ENCODE measurements at regions not wholly inside any gene's neighbourhood (a gene's known extent, or its start where the extent isn't known, plus 50 kb on each side); places are given as distances from the start of the nearest gene placed in this dataset.

DNA sequence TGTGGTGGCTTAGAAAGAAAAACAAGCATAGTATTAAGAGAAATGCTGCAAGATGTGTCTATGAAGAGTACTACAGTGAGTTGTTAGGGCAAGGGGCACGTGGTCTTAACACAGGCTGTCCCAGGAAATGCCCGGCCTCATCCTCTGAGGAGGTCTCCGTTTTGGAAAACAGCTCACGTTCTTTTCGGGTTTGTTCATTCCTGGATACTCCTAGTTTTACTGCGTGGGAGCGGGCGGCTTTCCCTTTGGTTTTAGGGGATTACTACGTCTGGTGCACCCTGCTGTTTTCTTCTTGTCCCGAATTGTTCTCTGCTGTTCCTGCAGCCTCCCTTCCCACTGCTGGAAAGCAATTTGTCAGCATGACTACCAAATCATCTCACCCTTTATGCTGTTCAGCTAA lies 55.5 kb upstream of the RAB6D start:
- TF ChIP-seq POLR2AphosphoS5 (IDR thresholded peaks at IDR 0.05): no peak
- no peak for TF ChIP-seq EP300 (IDR thresholded peaks at IDR 0.05)
- TF ChIP-seq, protein P1, sequence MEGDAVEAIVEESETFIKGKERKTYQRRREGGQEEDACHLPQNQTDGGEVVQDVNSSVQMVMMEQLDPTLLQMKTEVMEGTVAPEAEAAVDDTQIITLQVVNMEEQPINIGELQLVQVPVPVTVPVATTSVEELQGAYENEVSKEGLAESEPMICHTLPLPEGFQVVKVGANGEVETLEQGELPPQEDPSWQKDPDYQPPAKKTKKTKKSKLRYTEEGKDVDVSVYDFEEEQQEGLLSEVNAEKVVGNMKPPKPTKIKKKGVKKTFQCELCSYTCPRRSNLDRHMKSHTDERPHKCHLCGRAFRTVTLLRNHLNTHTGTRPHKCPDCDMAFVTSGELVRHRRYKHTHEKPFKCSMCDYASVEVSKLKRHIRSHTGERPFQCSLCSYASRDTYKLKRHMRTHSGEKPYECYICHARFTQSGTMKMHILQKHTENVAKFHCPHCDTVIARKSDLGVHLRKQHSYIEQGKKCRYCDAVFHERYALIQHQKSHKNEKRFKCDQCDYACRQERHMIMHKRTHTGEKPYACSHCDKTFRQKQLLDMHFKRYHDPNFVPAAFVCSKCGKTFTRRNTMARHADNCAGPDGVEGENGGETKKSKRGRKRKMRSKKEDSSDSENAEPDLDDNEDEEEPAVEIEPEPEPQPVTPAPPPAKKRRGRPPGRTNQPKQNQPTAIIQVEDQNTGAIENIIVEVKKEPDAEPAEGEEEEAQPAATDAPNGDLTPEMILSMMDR (IDR thresholded peaks at IDR 0.05): no peak
- no peak for TF ChIP-seq POLR2A (IDR thresholded peaks at IDR 0.05)
